ENCODE measurements at regions not wholly inside any gene's neighbourhood (a gene's known extent, or its start where the extent isn't known, plus 50 kb on each side); places are given as distances from the start of the nearest gene placed in this dataset.

DNA sequence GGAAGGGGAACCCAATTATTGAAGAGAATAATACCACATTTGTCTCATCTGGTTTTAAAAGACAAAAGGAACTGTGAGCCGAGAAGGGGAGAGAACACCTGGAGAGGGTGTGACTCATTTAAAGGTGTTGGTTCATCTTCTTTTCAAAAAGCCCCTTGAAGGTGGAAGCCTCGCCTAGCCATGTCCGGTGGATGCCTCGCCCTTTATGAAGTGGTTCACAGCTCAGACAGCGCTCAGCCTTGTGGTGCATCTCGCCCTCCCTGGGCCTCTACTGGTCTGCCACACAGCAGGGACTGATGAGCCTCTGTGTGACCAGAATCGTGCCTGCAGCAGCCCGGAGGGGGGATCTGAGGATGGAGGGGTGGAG, 290.0 kb upstream of the CXCR4 start:
- Histone ChIP-seq H2BK5ac (ENCODE audit: insufficient read length, low read length) (no peak overlapping the region), H2BK120ac (ENCODE audit: low read depth, low read length, poor library complexity, severe bottlenecking) (no peak overlapping the region), H3K56ac (ENCODE audit: insufficient read length, low read depth, low read length) (no peak overlapping the region), H3K4ac (ENCODE audit: low read depth, low read length) (no peak overlapping the region), H3K23ac (ENCODE audit: insufficient read length, low read depth, low read length) (no peak overlapping the region), H2AFZ (ENCODE audit: low read length) (no peak overlapping the region), H3K4me2 (ENCODE audit: insufficient read depth, insufficient read length, low read length) (no peak overlapping the region), H4K5ac (ENCODE audit: insufficient read length, low read depth, low read length) (no peak overlapping the region), H2BK20ac (ENCODE audit: low read depth, low read length, poor library complexity, severe bottlenecking) (no peak overlapping the region), H3K9me3 (ENCODE audit: control insufficient read depth, low read depth, low read length) (no peaks in the 10 kb centered on the region), H3T11ph (ENCODE audit: low read length) (no peak overlapping the region), H4K91ac (ENCODE audit: insufficient read length, low read depth, low read length) (no peak overlapping the region), H2BK15ac (ENCODE audit: low read depth, low read length) (no peak overlapping the region), H3K9ac (ENCODE audit: extremely low read depth, insufficient read length, low read length) (no peak overlapping the region), H3K27me3 (ENCODE audit: insufficient read depth, low read length) (no peaks in the 10 kb centered on the region), H2AK5ac (ENCODE audit: insufficient read length, low read length) (no peak overlapping the region), H3K79me2 (ENCODE audit: insufficient read depth, low read length) (no peaks in the 10 kb centered on the region), H4K8ac (replicated peaks; ENCODE audit: insufficient read length, low read depth, low read length) (no peak overlapping the region), H3K14ac (ENCODE audit: insufficient read depth, low read length) (peak overlapping the region; percentile 69), H3K18ac (ENCODE audit: insufficient read length, low read depth, low read length) (no peak overlapping the region), H3K79me1 (ENCODE audit: insufficient read depth, low read depth, low read length, poor library complexity, severe bottlenecking) (no peaks in the 10 kb centered on the region), H3K23me2 (ENCODE audit: insufficient read length, low read depth, low read length, poor library complexity, severe bottlenecking) (no peaks in the 10 kb centered on the region), H4K20me1 (ENCODE audit: control insufficient read depth, insufficient read depth, insufficient read length) (no peaks in the 10 kb centered on the region), H3K27ac (ENCODE audit: insufficient read length, low read depth, low read length) (no peak overlapping the region), H2BK12ac (ENCODE audit: insufficient read length, low read depth, low read length) (no peak overlapping the region), H3K4me1 (ENCODE audit: insufficient read depth, low read length) (no peaks in the 10 kb centered on the region; the same call in 1 of the 2 replicates)
- H3K27ac Mint-ChIP-seq, result no peak overlapping the region
- H3K4me3 Mint-ChIP-seq, result no peak overlapping the region
- DNase-seq, result peak; percentile 31
- H3K36me3 Mint-ChIP-seq (ENCODE audit: insufficient read depth in 1 of 3, low read depth in 3 of 3), result no peaks in the 10 kb centered on the region
- no CpG with 5 or more reads among the region's 8 CpGs for WGBS (ENCODE audit: extremely low coverage, insufficient read length, low lambda C conversion rate)
- H3K4me1 Mint-ChIP-seq, result peaks cover 18 to 19% of the 10 kb centered on the region in 2 experiments
- TF ChIP-seq, protein P1, sequence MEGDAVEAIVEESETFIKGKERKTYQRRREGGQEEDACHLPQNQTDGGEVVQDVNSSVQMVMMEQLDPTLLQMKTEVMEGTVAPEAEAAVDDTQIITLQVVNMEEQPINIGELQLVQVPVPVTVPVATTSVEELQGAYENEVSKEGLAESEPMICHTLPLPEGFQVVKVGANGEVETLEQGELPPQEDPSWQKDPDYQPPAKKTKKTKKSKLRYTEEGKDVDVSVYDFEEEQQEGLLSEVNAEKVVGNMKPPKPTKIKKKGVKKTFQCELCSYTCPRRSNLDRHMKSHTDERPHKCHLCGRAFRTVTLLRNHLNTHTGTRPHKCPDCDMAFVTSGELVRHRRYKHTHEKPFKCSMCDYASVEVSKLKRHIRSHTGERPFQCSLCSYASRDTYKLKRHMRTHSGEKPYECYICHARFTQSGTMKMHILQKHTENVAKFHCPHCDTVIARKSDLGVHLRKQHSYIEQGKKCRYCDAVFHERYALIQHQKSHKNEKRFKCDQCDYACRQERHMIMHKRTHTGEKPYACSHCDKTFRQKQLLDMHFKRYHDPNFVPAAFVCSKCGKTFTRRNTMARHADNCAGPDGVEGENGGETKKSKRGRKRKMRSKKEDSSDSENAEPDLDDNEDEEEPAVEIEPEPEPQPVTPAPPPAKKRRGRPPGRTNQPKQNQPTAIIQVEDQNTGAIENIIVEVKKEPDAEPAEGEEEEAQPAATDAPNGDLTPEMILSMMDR (conservative IDR thresholded peaks at IDR 0.05), result no peak
- no peaks in the 10 kb centered on the region for H3K9me3 Mint-ChIP-seq
- H3K27me3 Mint-ChIP-seq (ENCODE audit: low read depth), result peaks cover 16% of the 10 kb centered on the region
